ENCODE measurements at regions not wholly inside any gene's neighbourhood (a gene's known extent, or its start where the extent isn't known, plus 50 kb on each side); places are given as distances from the start of the nearest gene placed in this dataset.

GRCh38 chr14:26190646-26191045, 407.2 kb downstream of the NOVA1 start:
- no peak for FAIRE-seq

GRCh38 chr14:26187996-26188620, 409.7 kb downstream of the NOVA1 start:
- intact Hi-C loops (cut with micrococcal nuclease) = no loop called here
- Histone ChIP-seq H3K36me3 (ENCODE audit: control insufficient read depth, insufficient read depth, low read length) (no peaks in the 10 kb centered on the region), H3K4me1 (replicated peaks in 1 of 2; ENCODE audit: control insufficient read depth in 2 of 2, insufficient read depth in 2 of 2, low read length in 2 of 2) (no peaks in the 10 kb centered on the region), H3K9ac (ENCODE audit: insufficient read depth in 1 of 2, low read depth in 2 of 2, low read length in 2 of 2) (no peak overlapping the region), H2AFZ (ENCODE audit: low read depth, low read length) (no peak overlapping the region), H3K9me3 (replicated peaks; ENCODE audit: control insufficient read depth, insufficient read depth, low read depth, low read length) (no peaks in the 10 kb centered on the region), H3K4me3 (no peak overlapping the region), H3K79me2 (ENCODE audit: control insufficient read depth, insufficient read depth, low read length) (no peaks in the 10 kb centered on the region), H4K20me1 (replicated peaks; ENCODE audit: control insufficient read depth, insufficient read depth, low read length) (no peaks in the 10 kb centered on the region), H3K27ac (ENCODE audit: extremely low read depth, low read depth, low read length) (no peak overlapping the region), H3K9me1 (ENCODE audit: control insufficient read depth, insufficient read depth, low read length) (no peaks in the 10 kb centered on the region), H3K27me3 (ENCODE audit: control insufficient read depth in 2 of 2, insufficient read depth in 2 of 2, low read length in 2 of 2) (no peaks in the 10 kb centered on the region), H3K4me2 (ENCODE audit: insufficient read depth, low read length) (no peak overlapping the region)
- BruUV-seq (replicated peaks) = no TSS peak
- ChIA-PET CTCF (ENCODE audit: low intra/inter-chr PET ratio) (no interaction called here), POLR2A (no interaction called here)
- in situ Hi-C loops (cut with MboI) = no loop called here
- WGBS (ENCODE audit: insufficient coverage, low coverage, missing lambda C conversion rate) = 6% methylated on average over 2 of the region's 2 CpGs
- no peak for FAIRE-seq
- DNase-seq (ENCODE audit: extremely low read depth in 1 of 4, low spot score in 3 of 4) = no peak
- no peak for ATAC-seq
- TF ChIP-seq TAL1 (IDR thresholded peaks at IDR 0.05) (no peak), MBD1 (CRISPR knock-in tag; IDR thresholded peaks at IDR 0.05) (no peak), TAF9B (IDR thresholded peaks at IDR 0.05; ENCODE audit: partially characterized antibody) (no peak), ESRRB (CRISPR knock-in tag; IDR thresholded peaks at IDR 0.05; ENCODE audit: borderline replicate concordance) (no peak), MTA3 (IDR thresholded peaks at IDR 0.05; ENCODE audit: borderline replicate concordance) (no peak), ZNF644 (tag; IDR thresholded peaks at IDR 0.05; ENCODE audit: low read depth) (no peak), KDM1A (IDR thresholded peaks at IDR 0.05) (no peak), NFE2 (IDR thresholded peaks at IDR 0.05; ENCODE audit: low read depth) (no peak)
- TF ChIP-seq, protein P1, sequence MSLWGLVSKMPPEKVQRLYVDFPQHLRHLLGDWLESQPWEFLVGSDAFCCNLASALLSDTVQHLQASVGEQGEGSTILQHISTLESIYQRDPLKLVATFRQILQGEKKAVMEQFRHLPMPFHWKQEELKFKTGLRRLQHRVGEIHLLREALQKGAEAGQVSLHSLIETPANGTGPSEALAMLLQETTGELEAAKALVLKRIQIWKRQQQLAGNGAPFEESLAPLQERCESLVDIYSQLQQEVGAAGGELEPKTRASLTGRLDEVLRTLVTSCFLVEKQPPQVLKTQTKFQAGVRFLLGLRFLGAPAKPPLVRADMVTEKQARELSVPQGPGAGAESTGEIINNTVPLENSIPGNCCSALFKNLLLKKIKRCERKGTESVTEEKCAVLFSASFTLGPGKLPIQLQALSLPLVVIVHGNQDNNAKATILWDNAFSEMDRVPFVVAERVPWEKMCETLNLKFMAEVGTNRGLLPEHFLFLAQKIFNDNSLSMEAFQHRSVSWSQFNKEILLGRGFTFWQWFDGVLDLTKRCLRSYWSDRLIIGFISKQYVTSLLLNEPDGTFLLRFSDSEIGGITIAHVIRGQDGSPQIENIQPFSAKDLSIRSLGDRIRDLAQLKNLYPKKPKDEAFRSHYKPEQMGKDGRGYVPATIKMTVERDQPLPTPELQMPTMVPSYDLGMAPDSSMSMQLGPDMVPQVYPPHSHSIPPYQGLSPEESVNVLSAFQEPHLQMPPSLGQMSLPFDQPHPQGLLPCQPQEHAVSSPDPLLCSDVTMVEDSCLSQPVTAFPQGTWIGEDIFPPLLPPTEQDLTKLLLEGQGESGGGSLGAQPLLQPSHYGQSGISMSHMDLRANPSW (CRISPR knock-in tag; IDR thresholded peaks at IDR 0.05) = no peak

More at GRCh38 chr14:26190646-26191045, 407.2 kb downstream of the NOVA1 start:
- intact Hi-C loops (cut with micrococcal nuclease) = no loop called here
- Histone ChIP-seq H4K20me1 (replicated peaks; ENCODE audit: control insufficient read depth, insufficient read depth, low read length) (no peaks in the 10 kb centered on the region), H3K79me2 (ENCODE audit: control insufficient read depth, insufficient read depth, low read length) (no peaks in the 10 kb centered on the region), H3K4me3 (no peak overlapping the region), H3K4me1 (replicated peaks in 1 of 2; ENCODE audit: control insufficient read depth in 2 of 2, insufficient read depth in 2 of 2, low read length in 2 of 2) (no peaks in the 10 kb centered on the region), H3K27ac (ENCODE audit: extremely low read depth, low read depth, low read length) (no peak overlapping the region), H3K36me3 (ENCODE audit: control insufficient read depth, insufficient read depth, low read length) (no peaks in the 10 kb centered on the region), H3K9ac (ENCODE audit: insufficient read depth in 1 of 2, low read depth in 2 of 2, low read length in 2 of 2) (no peak overlapping the region), H3K9me3 (replicated peaks; ENCODE audit: control insufficient read depth, insufficient read depth, low read depth, low read length) (no peaks in the 10 kb centered on the region), H2AFZ (ENCODE audit: low read depth, low read length) (no peak overlapping the region), H3K9me1 (ENCODE audit: control insufficient read depth, insufficient read depth, low read length) (no peaks in the 10 kb centered on the region), H3K27me3 (ENCODE audit: control insufficient read depth in 2 of 2, insufficient read depth in 2 of 2, low read length in 2 of 2) (no peaks in the 10 kb centered on the region), H3K4me2 (ENCODE audit: insufficient read depth, low read length) (no peak overlapping the region)
- DNase-seq (ENCODE audit: extremely low read depth in 1 of 4, low spot score in 3 of 4) (no peak), ATAC-seq (no peak)
- TF ChIP-seq, protein P2, sequence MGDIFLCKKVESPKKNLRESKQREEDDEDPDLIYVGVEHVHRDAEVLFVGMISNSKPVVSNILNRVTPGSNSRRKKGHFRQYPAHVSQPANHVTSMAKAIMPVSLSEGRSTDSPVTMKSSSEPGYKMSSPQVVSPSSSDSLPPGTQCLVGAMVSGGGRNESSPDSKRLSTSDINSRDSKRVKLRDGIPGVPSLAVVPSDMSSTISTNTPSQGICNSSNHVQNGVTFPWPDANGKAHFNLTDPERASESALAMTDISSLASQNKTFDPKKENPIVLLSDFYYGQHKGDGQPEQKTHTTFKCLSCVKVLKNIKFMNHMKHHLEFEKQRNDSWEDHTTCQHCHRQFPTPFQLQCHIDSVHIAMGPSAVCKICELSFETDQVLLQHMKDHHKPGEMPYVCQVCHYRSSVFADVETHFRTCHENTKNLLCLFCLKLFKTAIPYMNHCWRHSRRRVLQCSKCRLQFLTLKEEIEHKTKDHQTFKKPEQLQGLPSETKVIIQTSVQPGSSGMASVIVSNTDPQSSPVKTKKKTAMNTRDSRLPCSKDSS (IDR thresholded peaks at IDR 0.05; ENCODE audit: low read depth, partially characterized antibody) = no peak
- WGBS (ENCODE audit: insufficient coverage, low coverage, missing lambda C conversion rate) = 0% methylated on average over 2 of the region's 2 CpGs
- ChIA-PET POLR2A (interaction anchor here (0.7 kb wide), 1 partner anchor 10 kb away, joined by 3 read pairs; no protein-coding TSS in a partner anchor), CTCF (ENCODE audit: low intra/inter-chr PET ratio) (no interaction called here)
- in situ Hi-C loops (cut with MboI) = no loop called here
- BruUV-seq (replicated peaks) = no TSS peak

All from K562 (cell line).